ENCODE measurements at regions not wholly inside any gene's neighbourhood (a gene's known extent, or its start where the extent isn't known, plus 50 kb on each side); places are given as distances from the start of the nearest gene placed in this dataset.

DNA sequence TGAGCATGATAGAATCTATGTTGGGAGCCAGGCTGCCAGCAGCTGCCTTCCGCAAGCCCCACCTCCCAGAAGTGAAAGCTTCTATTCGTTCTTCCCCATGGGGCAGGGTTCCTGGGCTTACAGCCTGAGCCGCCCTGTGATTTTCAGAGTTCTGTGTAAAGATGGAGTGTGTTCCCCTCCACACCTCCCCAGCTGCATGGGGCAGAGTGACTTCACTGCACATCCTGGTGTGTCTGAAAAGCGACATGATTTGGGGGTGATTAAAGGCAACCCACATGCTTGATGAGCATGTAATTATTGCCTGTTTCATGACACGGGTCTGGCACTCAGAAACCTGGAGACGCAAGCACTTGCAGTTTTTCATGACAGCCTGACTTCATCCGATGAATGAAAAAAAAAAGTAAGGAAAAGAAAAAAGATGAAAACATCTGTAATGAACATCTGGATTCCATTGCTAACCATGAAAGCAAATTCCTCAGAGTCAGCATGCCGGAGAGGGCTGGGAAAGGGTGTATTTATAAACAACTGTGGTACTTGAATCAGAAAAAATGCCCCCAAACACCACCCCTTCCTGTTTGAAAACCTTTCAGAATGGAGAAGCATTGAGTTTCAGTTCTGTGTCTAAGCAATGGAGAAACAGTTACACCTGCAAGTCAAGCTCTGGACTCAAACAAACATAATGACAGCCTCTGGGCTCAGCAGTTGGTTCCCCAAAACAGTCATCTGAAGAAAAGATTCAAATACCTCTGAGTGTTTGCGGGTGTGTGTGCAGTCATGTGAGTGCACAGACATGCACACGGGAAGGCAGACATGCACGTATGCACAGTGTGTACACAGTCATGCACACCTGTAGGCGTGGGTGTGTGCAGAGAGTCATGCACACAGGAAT, 266.0 kb downstream of the ENGASE start:
- no peak for DNase-seq

DNA sequence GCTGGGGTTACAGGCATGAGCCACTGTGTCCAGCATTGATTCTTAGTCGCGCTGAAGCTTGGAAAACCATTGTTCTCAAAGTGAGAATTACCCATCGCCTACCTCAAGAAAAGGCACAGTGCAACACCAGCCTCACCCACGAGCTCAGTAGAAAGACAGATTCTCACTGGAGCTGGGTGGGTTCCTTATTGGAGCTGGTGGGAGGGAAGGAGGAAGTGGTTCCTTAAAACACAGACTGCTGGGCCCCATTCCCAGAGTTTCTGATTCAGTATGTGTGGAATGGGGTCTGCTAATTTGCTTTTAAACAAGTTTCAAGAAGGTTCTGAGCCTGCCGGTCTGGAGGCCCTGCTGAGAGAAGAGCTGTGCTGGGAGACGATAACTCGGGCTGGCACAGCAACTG, 264.7 kb downstream of the ENGASE start:
- DNase-seq = no peak

- no peak for DNase-seq
These were observed 264.0 kb downstream of the ENGASE start for GRCh38 chr17:79338604-79339003.

- DNase-seq = no peak
These were observed 263.5 kb downstream of the ENGASE start for GRCh38 chr17:79338152-79338551.

- no peak for DNase-seq
These were observed 262.4 kb downstream of the ENGASE start for GRCh38 chr17:79337053-79337452.

- DNase-seq = no peak
These were observed 260.8 kb downstream of the ENGASE start for GRCh38 chr17:79335456-79335855.

- no peak for DNase-seq
These were observed 257.5 kb downstream of the ENGASE start for GRCh38 chr17:79332011-79332554.

DNA sequence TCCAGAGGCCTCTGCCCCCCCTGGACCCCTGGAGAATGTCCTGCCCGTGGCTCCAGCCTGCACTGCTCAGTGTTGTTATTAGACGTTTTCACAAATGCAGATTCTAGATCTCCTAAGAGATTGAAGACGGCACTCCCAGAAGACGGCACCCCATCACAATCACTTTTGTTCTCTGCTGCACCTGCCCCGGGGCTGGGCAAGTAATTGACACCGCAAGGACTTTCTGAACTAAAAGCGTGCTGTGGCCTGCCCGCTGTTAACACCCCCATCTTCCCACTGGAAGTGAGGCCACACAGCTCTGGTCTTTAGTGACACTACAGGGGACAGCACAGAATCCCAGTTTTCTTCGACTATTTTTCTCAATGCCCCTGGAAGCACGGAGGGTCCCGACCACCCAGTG, 256.9 kb downstream of the ENGASE start:
- DNase-seq = no peak

DNA sequence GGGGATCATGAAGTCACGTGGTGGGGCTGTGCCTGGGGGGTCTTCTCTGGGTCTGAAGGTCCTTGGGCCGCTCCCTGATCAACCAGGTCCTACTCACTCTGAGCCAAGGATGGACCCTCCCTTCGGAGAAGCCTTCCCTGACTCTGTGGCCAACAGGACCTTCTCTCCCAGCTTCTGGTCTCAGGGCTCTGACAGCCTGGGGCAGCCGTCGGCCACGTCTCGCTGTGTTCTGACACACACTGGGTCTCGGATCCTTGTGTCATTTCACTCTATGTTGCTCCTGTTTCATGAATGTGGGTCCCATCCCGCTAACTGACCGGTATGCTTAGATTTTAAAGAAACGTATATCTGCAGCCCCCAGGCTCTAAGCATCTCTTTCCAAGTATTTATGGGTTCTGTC, 256.1 kb downstream of the ENGASE start:
- no peak for DNase-seq

DNA sequence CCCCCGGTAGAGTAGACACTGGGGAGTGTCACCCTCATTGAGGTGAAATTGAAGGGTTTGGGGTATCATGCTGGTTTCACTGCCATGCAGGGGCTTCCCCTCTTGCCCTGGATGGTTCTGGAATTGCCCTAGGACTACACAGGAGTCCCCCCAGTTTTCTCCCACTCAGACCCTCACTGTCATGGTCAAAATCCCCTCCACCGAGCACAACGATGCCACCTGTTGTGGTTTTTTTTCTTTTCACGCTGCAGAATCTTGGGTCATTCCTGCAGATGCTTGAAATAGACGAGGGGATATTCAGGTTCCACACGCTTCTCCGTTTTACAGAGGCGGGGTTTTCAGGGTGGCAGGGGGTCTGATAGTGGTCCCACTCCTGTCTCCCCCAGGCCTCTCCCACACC, 255.6 kb downstream of the ENGASE start:
- no peak for DNase-seq

GRCh38 chr17:79326814-79327213, 252.2 kb downstream of the ENGASE start:
- no peak for DNase-seq

DNA sequence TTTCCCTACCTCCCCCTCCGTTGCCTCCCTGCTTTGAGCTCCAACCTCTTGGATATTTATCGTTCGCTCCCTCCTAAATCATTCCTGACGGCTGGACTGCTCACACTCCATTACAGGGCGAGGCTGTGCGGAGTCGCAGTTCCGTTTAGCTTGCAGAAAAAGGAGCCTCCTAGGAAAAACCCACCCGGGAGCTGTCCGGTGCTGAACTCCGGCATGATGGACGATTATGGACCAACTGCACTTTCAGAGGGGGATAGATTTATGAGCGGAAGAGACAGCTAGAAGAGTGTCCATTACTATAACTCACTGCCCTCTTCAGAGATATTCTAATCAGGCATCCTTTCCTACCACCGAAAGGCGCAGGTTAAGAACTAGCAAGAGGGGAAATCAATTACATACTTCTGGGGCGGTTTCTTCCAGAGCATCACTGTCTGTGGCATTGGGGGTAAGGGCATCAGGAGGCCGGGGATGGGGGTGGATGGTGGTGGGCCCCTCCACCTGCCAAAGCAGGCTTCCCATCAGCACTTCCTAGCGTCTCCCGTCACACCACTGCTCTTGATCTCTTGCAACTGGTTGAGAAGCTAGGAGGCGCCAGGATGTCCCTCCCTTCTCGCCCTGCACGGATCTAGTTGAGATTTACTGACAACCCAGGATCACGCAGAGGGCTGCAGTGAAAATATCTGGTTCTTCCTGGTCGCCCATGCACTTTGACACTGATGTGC, 251.2 kb downstream of the ENGASE start:
- no peak for DNase-seq

DNA sequence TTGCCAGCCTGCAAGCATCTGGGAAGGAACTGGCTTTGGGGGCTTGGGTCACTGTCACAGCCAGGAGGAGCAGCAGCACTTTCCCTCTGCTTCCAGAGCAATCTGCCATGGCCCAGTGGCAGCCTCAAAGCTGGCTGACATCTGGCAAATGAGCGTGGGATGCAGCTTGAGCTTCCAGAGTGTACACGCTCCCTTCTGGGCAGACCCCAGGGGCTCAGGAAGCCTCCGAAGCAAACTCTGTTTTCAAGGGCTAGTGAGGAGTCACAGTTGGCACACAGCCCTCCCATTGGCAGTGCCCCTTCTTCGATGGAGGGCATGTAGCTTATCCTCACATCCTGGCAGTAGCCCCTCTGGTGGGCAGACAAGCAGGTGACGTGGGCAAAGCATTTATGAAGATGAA, 249.6 kb downstream of the ENGASE start:
- DNase-seq = no peak

GRCh38 chr17:79323566-79323965, 248.9 kb downstream of the ENGASE start:
- DNase-seq = no peak

DNA sequence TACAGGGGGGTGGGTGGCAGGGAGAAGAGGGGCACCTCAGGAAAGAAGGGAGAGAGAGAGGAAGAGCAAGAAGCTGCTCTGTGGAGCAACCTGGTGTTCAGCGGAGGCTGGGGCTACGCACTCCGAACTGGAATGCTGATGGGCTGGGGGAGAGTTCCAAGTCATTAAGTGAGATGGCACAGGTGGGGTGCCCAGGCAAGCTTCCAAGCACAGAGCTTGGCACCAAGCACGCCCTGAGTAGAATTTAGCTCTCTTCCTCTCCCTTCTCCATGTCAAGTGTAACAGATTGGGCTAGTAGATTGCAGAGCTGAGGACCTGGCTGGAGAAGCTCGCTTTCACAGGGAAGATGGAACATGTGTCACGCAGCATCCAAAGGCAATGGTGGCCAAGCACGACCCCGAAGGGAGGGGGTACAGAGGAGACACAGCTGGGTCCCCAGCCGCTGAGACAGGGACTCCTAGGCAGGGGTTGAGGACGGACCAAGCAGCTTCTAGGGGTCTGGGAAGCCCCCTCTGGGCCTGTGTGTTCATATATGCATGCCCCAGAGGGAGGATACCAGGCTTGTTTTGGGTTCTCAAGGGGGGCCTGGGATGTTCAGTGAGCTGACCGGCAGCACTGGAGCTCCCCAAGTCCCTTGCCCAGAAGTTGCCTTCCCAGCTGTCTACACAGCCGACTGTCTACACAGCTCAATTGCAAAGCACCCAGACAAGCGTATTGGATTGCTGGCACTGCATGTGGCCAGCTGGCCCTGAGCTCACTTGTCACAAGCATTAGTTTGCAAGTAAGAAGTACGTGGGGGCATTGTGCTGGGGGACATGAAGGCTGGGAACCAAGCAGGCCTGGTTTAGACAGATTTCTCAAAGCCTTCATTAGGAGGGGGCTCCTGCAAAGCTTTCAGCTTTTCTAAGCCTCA, 247.8 kb downstream of the ENGASE start:
- DNase-seq = no peak

GRCh38 chr17:79320331-79320730, 245.7 kb downstream of the ENGASE start:
- no peak for DNase-seq

DNA sequence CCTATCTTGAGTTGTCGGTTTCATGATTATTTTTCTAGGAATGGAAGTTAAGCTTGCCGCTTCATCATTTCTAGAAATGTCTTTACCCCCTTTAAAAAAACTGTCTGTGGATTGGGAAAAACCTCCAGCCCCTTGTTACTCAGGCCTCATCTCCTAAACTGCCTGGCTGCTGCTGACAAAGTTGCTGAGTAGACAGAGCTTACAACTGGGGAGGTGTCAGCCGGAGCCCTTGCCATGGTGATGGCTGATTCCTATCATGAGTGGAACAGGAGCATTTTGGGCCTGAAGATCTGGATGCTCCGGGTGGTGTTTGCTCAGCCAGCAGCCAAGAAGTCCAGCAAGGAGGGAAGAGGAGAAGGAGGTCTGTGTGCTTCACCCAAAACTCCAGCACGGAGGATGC, 243.3 kb downstream of the ENGASE start:
- DNase-seq = no peak

- no peak for DNase-seq
These were observed 242.2 kb downstream of the ENGASE start for GRCh38 chr17:79316805-79317204.

DNA sequence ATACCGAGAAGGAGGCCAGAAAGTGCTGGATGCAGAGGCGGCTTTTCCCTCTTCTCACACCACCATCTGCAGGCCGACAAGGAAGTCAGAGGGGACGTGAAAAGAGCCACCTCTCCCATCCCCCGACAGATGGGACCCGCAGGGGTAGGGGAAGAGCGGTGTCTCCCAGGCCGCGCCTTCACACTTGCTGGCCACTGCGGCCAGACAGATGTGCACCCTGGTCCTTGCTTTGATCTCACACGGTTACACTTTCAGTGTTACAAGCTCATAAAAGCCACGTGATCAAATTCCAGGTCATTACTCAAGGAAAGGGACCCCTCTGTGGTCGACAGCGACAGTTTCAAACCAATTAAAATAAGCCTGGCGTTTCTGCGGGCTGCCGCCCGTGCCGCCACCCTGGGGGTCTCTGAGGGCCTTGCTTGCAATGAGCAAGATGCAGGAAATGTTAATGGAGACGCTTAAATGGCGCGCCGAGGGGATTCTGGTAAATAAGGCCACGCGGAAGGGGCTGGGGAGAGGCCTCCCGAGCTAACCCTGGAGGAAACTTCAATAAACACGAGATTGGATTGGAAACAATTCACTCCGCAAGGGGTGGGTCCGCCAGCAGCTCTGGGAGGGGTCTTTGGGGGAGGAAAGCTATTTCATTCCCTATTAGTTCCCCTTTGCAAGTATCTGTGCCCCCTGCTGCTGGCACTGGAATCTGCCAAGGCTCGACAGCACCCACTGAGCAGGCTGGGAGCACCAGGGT, 240.9 kb downstream of the ENGASE start:
- DNase-seq = no peak

DNA sequence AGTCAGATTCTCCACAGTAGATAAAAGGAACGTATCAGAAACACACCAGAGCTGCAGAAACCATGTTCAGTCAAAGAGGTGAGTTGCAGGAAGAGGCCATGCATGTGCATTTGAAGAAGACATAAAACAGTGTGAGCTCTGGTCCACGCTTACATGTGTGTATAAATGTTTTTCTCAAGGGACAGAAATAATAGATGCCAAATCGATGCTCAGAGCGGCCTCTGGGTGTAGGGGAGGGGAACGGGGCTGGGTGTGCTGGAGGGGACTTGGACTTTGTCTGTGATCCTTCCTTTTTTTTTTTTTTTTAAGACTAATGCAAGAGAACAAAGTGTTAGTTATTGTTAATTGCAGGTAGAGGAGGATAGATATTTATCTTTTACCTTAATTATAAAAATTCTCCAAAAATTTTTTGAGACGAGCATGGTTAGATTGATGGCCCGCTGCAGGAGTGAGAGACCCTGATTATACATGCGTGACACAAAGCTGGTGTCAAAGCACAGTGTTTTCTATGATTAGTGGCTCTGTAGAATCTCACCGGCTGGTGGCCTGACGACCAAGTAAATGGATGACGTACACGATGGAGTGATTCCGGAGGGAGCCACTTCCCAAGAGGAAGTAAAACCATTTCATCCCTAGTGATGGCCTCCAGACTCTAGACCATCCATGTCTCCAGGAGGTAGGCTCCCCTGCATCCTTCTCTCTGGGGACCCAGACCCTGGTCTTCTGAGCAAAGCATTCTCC, 240.2 kb downstream of the ENGASE start:
- DNase-seq = no peak

DNA sequence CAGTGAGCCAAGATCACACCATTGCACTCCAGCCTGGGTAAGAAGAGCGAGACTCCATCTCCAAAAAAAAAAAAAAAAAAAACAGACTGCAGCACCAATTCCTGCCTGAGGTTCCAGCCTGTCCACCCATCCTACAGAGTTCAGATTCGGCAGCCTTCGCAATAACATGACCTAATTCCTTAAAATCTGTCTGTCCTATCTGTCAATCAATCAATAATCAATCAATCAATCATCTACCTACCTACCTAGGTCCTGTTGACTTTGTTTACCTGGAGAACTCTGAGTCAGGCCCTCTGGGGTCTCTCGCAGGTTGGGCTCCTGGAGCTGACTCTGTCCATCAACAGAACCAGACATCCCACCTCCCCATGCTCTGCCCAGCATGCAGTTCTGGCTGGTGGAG, 236.7 kb downstream of the ENGASE start:
- DNase-seq = no peak
